Spleen (tissue), 7 donors: ENCODE measurements at regions not wholly inside any gene's neighbourhood (a gene's known extent, or its start where the extent isn't known, plus 50 kb on each side); places are given as distances from the start of the nearest gene placed in this dataset.
"Not testable (repeated sequence)": the region's sequence is repeated elsewhere in the genome, so short reads cannot be mapped to it uniquely, and the experiment has no call there.

Experiments used
- CTCF ChIP-seq, 11 experiments: fragments of 200-600 bp in 7 of 11; fragments of 450-650 bp in 4 of 11; sonication (generic) in 4 of 11; IDR thresholded peaks in 8 of 11; conservative IDR thresholded peaks in 3 of 11; 1 replicate in 7 of 11; 2 replicates in 4 of 11; pipeline versions ENCODE4 v1.4.0 to v1.8.0; 2016 to 2021; ENCODE audit warnings: antibody characterized with exemption in 11 of 11, inconsistent platforms in 4 of 11, mild to moderate bottlenecking in 1 of 11
- POLR2A ChIP-seq, 3 donors: fragments of 450-650 bp; IDR thresholded peaks; one replicate each; pipeline ENCODE4 v1.5.1; 2017; ENCODE audit warnings: antibody characterized with exemption in 3 of 3, mild to moderate bottlenecking in 1 of 3
- POLR2AphosphoS5 ChIP-seq, 3 donors: sonication (generic); formaldehyde crosslinking; IDR thresholded peaks; one replicate each; pipeline ENCODE4 v1.5.1; 2017; ENCODE audit warnings: antibody characterized with exemption in 3 of 3
- donor health status: DM: no; HTN: no; CAD: no; lungs with moderate emphysema.
- donor health status: DM: no; HTN: no; CAD: no.
- donor health status: DM: no; HTN: no; CAD: no.

DNA sequence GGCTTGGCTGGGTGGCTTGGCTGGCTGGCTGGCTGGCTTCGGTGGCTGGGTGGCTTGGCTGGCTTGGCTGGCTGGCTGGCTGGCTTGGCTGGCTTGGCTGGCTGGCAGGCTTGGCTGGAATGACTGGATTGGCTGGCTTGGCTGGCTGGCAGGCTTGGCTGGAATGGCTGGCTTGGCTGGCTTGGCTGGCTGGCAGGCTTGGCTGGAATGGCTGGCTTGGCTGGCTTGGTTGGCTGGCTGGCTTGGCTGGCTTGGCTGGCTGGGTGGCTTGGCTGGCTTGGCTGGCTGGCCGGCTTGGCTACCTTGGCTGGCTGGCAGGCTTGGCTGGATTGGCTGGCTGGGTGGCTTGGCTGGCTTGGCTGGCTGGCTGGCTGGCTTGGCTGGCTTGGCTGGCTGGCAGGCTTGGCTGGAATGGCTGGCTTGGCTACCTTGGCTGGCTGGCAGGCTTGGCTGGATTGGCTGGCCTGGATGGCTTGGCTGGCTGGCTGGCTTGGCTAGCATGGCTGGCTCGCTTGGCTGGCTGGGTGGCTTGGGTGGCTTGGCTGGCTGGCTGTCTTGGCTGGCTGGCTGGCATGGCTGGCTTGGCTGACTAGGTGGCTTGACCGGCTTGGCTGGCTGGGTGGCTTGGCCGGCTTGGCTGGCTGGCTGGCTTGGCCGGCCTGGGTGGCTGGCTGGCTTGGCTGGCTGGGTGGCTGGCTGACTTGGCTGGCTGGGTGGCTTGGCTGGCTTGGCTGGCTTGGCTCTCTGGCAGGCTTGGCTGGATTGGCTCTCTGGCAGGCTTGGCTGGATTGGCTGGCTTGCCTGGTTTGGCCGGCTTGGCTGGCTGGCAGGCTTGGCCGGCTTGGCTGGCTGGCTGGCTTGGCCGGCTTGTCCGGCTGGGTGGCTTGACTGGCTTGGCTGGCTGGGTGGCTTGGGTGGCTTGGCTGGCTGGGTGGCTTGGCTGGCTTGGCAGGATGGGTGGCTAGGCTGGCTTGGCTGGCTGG is 241.6 kb upstream of the POTEB2 start:
- TF ChIP-seq CTCF (IDR thresholded peaks at IDR 0.05 in 8 of 11, conservative IDR thresholded peaks at IDR 0.05 in 3 of 11); POLR2A (IDR thresholded peaks at IDR 0.05); POLR2AphosphoS5 (IDR thresholded peaks at IDR 0.05): not testable (repeated sequence)
